GM10248 (cell line): ENCODE measurements at regions not wholly inside any gene's neighbourhood (a gene's known extent, or its start where the extent isn't known, plus 50 kb on each side); places are given as distances from the start of the nearest gene placed in this dataset.

Source experiments
- CTCF ChIA-PET: fragments of 300-600 bp; sonication (Branson Sonifier 250); formaldehyde crosslinking; extraction: SDS; loops from one replicate; lab custom pipeline; 2021; ENCODE audit warnings: antibody characterized with exemption; lab: Yijun Ruan, JAX
- POLR2A ChIA-PET: fragments of 350-650 bp; sonication (Branson Sonifier 250); formaldehyde crosslinking; extraction: SDS; loops from one replicate; lab custom pipeline; 2020; ENCODE audit warnings: antibody characterized with exemption; lab: Yijun Ruan, JAX
- DNase-seq: peaks from one replicate; pipeline ENCODE4 v3.0.0; 2012; ENCODE audit errors: extremely low spot score
- CTCF ChIP-seq: IDR thresholded peaks from 2 replicates; pipeline ENCODE4 v1.5.1; 2012; ENCODE audit warnings: mild to moderate bottlenecking, low read depth; ENCODE audit errors: extremely low read depth, missing control alignments, control extremely low read depth

GRCh38 chr3:43871627-43872245 lies 181.0 kb downstream of the ABHD5 start:
- no peak for DNase-seq
- TF ChIP-seq CTCF, result no peak
- ChIA-PET CTCF (interaction anchor here (1.1 to 3.5 kb wide), 2 partner anchors 16 to 327 kb away, joined by 3 to 9 read pairs; no protein-coding TSS in a partner anchor), POLR2A (no interaction called here)

- POLR2A ChIA-PET, result no interaction called here
- CTCF ChIA-PET, result interaction anchor here (1.1 to 3.5 kb wide), 2 partner anchors 17 to 326 kb away, joined by 3 to 9 read pairs; no protein-coding TSS in a partner anchor
- TF ChIP-seq CTCF, result no peak
- DNase-seq, result no peak
These were observed 181.6 kb downstream of the ABHD5 start for GRCh38 chr3:43872301-43872700.

GRCh38 chr3:43872901-43873300 lies 182.2 kb downstream of the ABHD5 start:
- no peak for DNase-seq
- ChIA-PET POLR2A (no interaction called here), CTCF (interaction anchor here (3.5 kb wide), 1 partner anchor 18 kb away, joined by 9 read pairs; no protein-coding TSS in a partner anchor)
- TF ChIP-seq CTCF, result no peak

GRCh38 chr3:43873723-43874122 lies 183.0 kb downstream of the ABHD5 start:
- TF ChIP-seq CTCF, result no peak
- ChIA-PET CTCF (interaction anchor here (0.8 to 3.5 kb wide), 4 partner anchors 10 to 332 kb away, joined by 3 to 9 read pairs (median 4); no protein-coding TSS in a partner anchor), POLR2A (no interaction called here)
- DNase-seq, result no peak

- POLR2A ChIA-PET, result no interaction called here
- DNase-seq, result no peak
- TF ChIP-seq CTCF, result no peak
- CTCF ChIA-PET, result interaction anchor here (0.8 to 3.5 kb wide), 4 partner anchors 10 to 332 kb away, joined by 3 to 9 read pairs (median 4); no protein-coding TSS in a partner anchor
These were observed 183.6 kb downstream of the ABHD5 start for GRCh38 chr3:43874290-43874689.

- ChIA-PET CTCF (interaction anchor here (1.1 to 3.5 kb wide), 3 partner anchors 9 to 19 kb away, joined by 3 to 9 read pairs (median 4); no protein-coding TSS in a partner anchor), POLR2A (no interaction called here)
- TF ChIP-seq CTCF, result no peak
- DNase-seq, result no peak
These were observed 184.0 kb downstream of the ABHD5 start for GRCh38 chr3:43874731-43875130.
